Neural progenitor cell (in vitro differentiated cells): ENCODE measurements at regions not wholly inside any gene's neighbourhood (a gene's known extent, or its start where the extent isn't known, plus 50 kb on each side); places are given as distances from the start of the nearest gene placed in this dataset.

Experiments used
- CTCF ChIP-seq: fragments of 200-600 bp; sonication (generic); IDR thresholded peaks from 2 replicates; pipeline ENCODE4 v1.5.1; 2017; ENCODE audit warnings: antibody characterized with exemption, mild to moderate bottlenecking
- EZH2 ChIP-seq: fragments of 200-600 bp; sonication (generic); IDR thresholded peaks from 2 replicates; pipeline ENCODE4 v1.6.1; 2017; ENCODE audit warnings: antibody characterized with exemption, mild to moderate bottlenecking, moderate library complexity
- EZH2phosphoT487 ChIP-seq: fragments of 200-600 bp; sonication (generic); IDR thresholded peaks from 2 replicates; pipeline ENCODE4 v1.6.1; 2017; ENCODE audit warnings: antibody characterized with exemption

GRCh38 chr5:33244441-33245150 lies 196.2 kb upstream of the TARS1 start:
- TF ChIP-seq CTCF (no peak), EZH2 (no peak), EZH2phosphoT487 (no peak)
